ENCODE measurements at regions not wholly inside any gene's neighbourhood (a gene's known extent, or its start where the extent isn't known, plus 50 kb on each side); places are given as distances from the start of the nearest gene placed in this dataset.

DNA sequence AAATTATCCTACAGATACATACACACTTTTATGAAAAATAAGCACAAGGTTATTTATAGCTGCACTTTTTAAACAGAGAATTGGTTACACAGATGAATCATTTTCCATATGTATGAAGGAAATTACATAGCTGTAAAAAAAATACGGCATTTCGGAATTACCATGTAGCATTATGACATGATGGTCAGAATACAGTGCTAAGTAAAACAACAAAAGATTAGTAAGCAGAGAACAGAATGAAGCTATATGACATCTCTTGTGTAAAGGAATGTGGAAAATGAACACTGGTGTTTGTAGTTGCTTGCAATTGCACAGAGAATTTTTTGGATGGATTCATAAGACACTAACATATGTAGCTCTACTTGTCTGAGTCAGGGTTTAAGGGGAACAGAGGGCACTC lies 1222.0 kb upstream of the PRKX start:
- H3K36me3 Mint-ChIP-seq: no peaks in the 10 kb centered on the region
- H3K4me3 Mint-ChIP-seq: no peak overlapping the region
- no peak for DNase-seq
- peaks cover 2% of the 10 kb centered on the region for H3K9me3 Mint-ChIP-seq
- H3K27ac Mint-ChIP-seq: no peak overlapping the region
- no peaks in the 10 kb centered on the region for H3K27me3 Mint-ChIP-seq
- no peaks in the 10 kb centered on the region for H3K4me1 Mint-ChIP-seq

DNA sequence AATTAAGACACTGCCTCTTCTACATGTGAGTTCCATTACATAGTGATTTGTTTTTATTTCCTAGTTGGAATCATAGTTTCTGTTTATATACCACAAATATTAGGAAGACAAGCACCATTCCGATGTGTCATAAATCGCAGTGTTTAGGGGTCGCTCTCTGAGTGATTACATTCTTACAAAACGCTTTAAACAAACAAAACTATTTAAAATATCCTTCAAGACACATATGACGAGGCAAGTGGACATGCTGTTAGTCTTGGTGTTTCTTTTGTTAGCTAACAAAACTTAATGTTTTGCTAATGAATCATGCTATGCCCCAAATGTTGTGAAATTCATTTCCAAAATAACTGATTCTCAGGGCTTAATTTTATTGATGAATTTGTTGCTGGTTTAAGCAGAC lies 1219.3 kb upstream of the PRKX start:
- no peaks in the 10 kb centered on the region for H3K4me1 Mint-ChIP-seq
- H3K9me3 Mint-ChIP-seq: peaks cover 2% of the 10 kb centered on the region
- no peak overlapping the region for H3K27ac Mint-ChIP-seq
- no peak overlapping the region for H3K4me3 Mint-ChIP-seq
- H3K36me3 Mint-ChIP-seq: no peaks in the 10 kb centered on the region
- DNase-seq: no peak
- H3K27me3 Mint-ChIP-seq: no peaks in the 10 kb centered on the region

DNA sequence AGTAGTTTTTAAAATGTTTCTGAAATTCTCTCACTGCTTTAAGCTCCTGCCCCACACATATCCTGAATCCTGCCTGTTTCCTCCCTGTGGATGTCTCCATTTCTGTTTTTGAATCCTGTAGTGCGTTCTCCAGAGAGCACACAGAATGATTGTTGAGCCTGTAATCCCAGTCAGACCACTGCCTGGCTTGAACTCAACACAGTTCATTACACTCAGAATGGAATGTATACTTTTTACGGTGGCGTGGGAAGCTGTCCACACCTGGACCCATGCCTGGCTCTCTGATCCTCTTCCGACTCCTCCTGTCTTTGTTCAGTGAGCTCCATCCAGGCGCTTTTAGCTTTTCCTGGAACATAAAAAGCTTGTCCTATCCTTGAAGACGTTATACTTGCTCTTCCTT lies 1217.0 kb upstream of the PRKX start:
- no peaks in the 10 kb centered on the region for H3K27me3 Mint-ChIP-seq
- no peak overlapping the region for H3K4me3 Mint-ChIP-seq
- no peak overlapping the region for H3K27ac Mint-ChIP-seq
- H3K4me1 Mint-ChIP-seq: no peaks in the 10 kb centered on the region
- no peaks in the 10 kb centered on the region for H3K36me3 Mint-ChIP-seq
- no peaks in the 10 kb centered on the region for H3K9me3 Mint-ChIP-seq
- no peak for DNase-seq

DNA sequence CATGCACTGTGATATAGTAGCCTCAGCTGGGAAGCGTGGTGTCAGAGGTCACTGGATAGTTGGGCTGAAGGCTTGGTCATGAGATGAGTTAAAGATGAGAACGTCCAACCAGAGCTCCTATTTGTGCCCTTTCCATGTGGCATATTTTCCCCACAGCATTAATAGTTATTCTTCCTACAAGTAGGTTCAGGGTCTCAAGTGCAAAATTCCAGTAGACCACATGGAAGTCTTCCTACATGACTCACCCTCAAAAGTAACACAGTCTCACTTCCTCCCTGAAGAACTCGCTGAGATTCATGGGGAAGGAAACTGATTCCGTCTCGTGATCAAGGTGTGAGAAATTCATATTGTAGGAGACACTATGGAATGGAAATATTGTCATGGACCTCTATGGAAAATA lies 1212.5 kb upstream of the PRKX start:
- H3K27me3 Mint-ChIP-seq: no peaks in the 10 kb centered on the region
- no peaks in the 10 kb centered on the region for H3K9me3 Mint-ChIP-seq
- no peak overlapping the region for H3K4me3 Mint-ChIP-seq
- DNase-seq: no peak
- no peaks in the 10 kb centered on the region for H3K4me1 Mint-ChIP-seq
- no peaks in the 10 kb centered on the region for H3K36me3 Mint-ChIP-seq
- no peak overlapping the region for H3K27ac Mint-ChIP-seq

- no peak for DNase-seq
- Mint-ChIP-seq H3K27me3 (no peaks in the 10 kb centered on the region), H3K9me3 (no peaks in the 10 kb centered on the region), H3K4me1 (no peaks in the 10 kb centered on the region), H3K36me3 (no peaks in the 10 kb centered on the region), H3K4me3 (no peak overlapping the region), H3K27ac (peak overlapping the region; percentile 70)
Observed at GRCh38 chrX:4909348-4909747, 1195.9 kb upstream of the PRKX start.

- H3K4me3 Mint-ChIP-seq: no peak overlapping the region
- no peaks in the 10 kb centered on the region for H3K36me3 Mint-ChIP-seq
Observed at GRCh38 chrX:4905576-4905975, 1192.1 kb upstream of the PRKX start.

GRCh38 chrX:4881277-4881676 lies 1167.8 kb upstream of the PRKX start:
- no peak overlapping the region for H3K27ac Mint-ChIP-seq
- H3K9me3 Mint-ChIP-seq: no peaks in the 10 kb centered on the region
- DNase-seq: no peak
- no peaks in the 10 kb centered on the region for H3K36me3 Mint-ChIP-seq
- H3K27me3 Mint-ChIP-seq: no peaks in the 10 kb centered on the region
- no peaks in the 10 kb centered on the region for H3K4me1 Mint-ChIP-seq
- H3K4me3 Mint-ChIP-seq: no peak overlapping the region

More at GRCh38 chrX:4905576-4905975, 1192.1 kb upstream of the PRKX start:
- Mint-ChIP-seq H3K27me3 (no peaks in the 10 kb centered on the region), H3K4me1 (no peaks in the 10 kb centered on the region), H3K27ac (no peak overlapping the region), H3K9me3 (no peaks in the 10 kb centered on the region)
- no peak for DNase-seq

- H3K4me1 Mint-ChIP-seq: no peaks in the 10 kb centered on the region
- no peak for DNase-seq
- H3K27me3 Mint-ChIP-seq: no peaks in the 10 kb centered on the region
- no peak overlapping the region for H3K4me3 Mint-ChIP-seq
- H3K27ac Mint-ChIP-seq: no peak overlapping the region
- no peaks in the 10 kb centered on the region for H3K36me3 Mint-ChIP-seq
- no peaks in the 10 kb centered on the region for H3K9me3 Mint-ChIP-seq
Observed at GRCh38 chrX:4878640-4879039, 1165.2 kb upstream of the PRKX start.

GRCh38 chrX:4876268-4876667 lies 1162.8 kb upstream of the PRKX start:
- Mint-ChIP-seq H3K36me3 (no peaks in the 10 kb centered on the region), H3K4me1 (no peaks in the 10 kb centered on the region), H3K4me3 (no peak overlapping the region), H3K9me3 (no peaks in the 10 kb centered on the region), H3K27me3 (no peaks in the 10 kb centered on the region), H3K27ac (no peak overlapping the region)
- DNase-seq: no peak

DNA sequence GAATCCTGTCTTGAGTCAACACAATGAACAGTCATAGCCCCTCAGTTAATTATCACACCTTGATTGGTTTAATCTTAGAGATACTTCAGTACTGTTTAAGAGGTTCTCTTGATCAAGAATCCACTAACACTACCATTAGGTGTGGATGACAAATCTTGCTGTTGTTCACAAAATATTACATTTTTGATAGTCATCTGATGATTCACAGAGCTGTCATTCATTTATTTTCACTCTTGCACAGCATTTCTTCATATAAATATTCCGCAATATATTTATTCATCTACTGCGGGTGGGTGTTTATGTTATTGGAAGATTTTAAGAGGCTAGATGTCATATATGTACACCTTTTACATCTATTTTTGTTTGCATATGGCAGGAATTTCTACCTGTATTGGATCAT lies 1138.1 kb upstream of the PRKX start:
- no peaks in the 10 kb centered on the region for H3K27me3 Mint-ChIP-seq
- H3K4me3 Mint-ChIP-seq: no peak overlapping the region
- no peak for DNase-seq
- no peaks in the 10 kb centered on the region for H3K9me3 Mint-ChIP-seq
- H3K27ac Mint-ChIP-seq: no peak overlapping the region
- H3K36me3 Mint-ChIP-seq: no peaks in the 10 kb centered on the region
- H3K4me1 Mint-ChIP-seq: no peaks in the 10 kb centered on the region

GRCh38 chrX:4850312-4850711 lies 1136.9 kb upstream of the PRKX start:
- H3K4me1 Mint-ChIP-seq: no peaks in the 10 kb centered on the region
- DNase-seq: no peak
- H3K36me3 Mint-ChIP-seq: no peaks in the 10 kb centered on the region
- no peak overlapping the region for H3K27ac Mint-ChIP-seq
- no peaks in the 10 kb centered on the region for H3K27me3 Mint-ChIP-seq
- H3K9me3 Mint-ChIP-seq: no peaks in the 10 kb centered on the region
- H3K4me3 Mint-ChIP-seq: no peak overlapping the region

DNA sequence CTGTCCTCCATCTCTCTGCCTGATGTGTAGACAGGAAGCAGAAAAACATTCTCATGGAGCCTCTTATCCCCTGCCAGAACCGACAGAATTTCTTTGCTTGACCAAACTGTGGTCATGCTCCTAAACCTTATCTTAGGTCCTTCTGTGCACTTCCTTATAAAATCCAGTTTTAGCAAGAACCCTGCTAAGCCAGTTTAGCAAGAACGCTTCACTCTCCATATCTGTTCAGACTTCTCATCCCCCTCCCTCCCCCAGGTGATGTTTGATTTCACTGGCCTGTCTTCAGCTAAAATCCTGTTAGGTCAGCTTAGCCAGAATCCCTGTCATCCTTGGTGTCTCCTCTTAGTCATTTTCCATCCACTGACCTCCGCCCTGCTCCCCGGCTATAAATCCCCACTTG lies 1130.9 kb upstream of the PRKX start:
- no peak for DNase-seq
- no peak overlapping the region for H3K4me3 Mint-ChIP-seq
- no peak overlapping the region for H3K27ac Mint-ChIP-seq
- no peaks in the 10 kb centered on the region for H3K36me3 Mint-ChIP-seq
- no peaks in the 10 kb centered on the region for H3K27me3 Mint-ChIP-seq
- H3K4me1 Mint-ChIP-seq: no peaks in the 10 kb centered on the region
- peaks cover 5% of the 10 kb centered on the region for H3K9me3 Mint-ChIP-seq

DNA sequence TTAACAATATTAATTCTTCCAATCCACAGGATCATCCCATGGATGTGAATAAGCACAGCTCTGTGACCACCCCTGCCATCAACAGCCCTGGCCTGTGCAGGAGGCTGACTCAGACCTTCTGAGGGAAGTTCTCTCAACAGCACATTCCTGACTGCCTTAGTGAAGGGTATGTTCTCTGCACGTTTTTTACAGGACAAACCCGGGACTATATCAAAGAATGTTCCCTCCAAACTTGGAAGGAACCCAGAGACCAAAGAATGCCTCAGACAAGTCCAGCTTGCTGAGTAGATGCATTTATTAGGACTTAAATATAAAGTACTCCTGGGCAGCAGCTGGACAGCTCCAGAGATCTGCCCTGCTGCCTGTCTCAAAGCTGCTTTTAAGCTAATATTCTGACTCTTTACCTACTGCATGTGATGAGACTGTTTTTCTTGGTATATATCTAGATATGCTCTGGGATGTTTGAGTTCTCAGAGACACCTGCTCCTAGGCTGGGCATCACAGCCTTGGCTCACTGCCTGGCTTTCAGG lies 1127.8 kb upstream of the PRKX start:
- peaks cover 5% of the 10 kb centered on the region for H3K9me3 Mint-ChIP-seq
- no peak overlapping the region for H3K4me3 Mint-ChIP-seq
- no peaks in the 10 kb centered on the region for H3K27me3 Mint-ChIP-seq
- H3K27ac Mint-ChIP-seq: no peak overlapping the region
- no peaks in the 10 kb centered on the region for H3K4me1 Mint-ChIP-seq
- no peaks in the 10 kb centered on the region for H3K36me3 Mint-ChIP-seq
- no peak for DNase-seq

DNA sequence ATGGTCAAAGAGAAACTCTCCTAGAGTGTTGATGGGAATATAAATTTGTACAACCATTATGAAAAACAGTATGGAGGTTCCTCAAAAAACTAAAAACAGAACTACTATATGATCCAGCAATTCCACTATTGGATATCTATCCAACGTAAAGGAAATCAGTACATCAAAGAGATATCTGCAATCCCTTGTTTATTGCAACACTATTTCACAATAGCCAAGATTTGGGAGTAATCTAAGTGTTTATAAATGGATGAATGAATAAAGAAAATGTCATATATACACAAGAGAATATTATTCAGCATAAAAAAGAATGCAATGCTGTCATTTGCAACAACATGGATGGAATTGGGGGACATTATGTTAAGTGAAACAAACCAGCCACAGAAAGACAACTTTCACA lies 1118.1 kb upstream of the PRKX start:
- Mint-ChIP-seq H3K4me1 (no peaks in the 10 kb centered on the region), H3K27ac (no peak overlapping the region), H3K9me3 (no peaks in the 10 kb centered on the region), H3K4me3 (no peak overlapping the region), H3K36me3 (no peaks in the 10 kb centered on the region), H3K27me3 (no peaks in the 10 kb centered on the region)
- DNase-seq: no peak

GRCh38 chrX:4830880-4831557 lies 1117.6 kb upstream of the PRKX start:
- no peak overlapping the region for H3K27ac Mint-ChIP-seq

DNA sequence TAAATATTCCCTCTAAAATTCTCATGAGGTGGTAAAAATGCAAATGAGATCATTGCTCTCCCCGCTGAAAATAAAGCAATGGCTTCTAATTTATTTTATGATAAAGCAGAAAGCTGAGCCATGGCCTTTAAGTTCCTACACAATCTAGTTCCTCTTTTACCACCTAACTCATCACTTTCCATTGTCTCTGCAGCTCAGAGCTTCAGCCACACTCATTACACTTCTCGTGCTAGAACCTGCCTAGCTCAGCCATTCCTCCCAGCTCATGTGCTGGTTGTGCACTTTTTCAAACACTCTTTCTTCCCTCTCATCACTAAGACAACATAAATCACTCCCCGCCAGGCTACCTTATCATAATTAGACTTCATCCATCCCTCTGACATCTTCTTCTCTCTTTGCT lies 1112.1 kb upstream of the PRKX start:
- H3K27me3 Mint-ChIP-seq: no peaks in the 10 kb centered on the region

More at GRCh38 chrX:4830880-4831557, 1117.6 kb upstream of the PRKX start:
- H3K9me3 Mint-ChIP-seq: no peaks in the 10 kb centered on the region
- H3K4me1 Mint-ChIP-seq: no peaks in the 10 kb centered on the region
- no peaks in the 10 kb centered on the region for H3K27me3 Mint-ChIP-seq
- H3K4me3 Mint-ChIP-seq: no peak overlapping the region
- no peak for DNase-seq
- no peaks in the 10 kb centered on the region for H3K36me3 Mint-ChIP-seq

More for the DNA sequence above, 1112.1 kb upstream of the PRKX start:
- no peaks in the 10 kb centered on the region for H3K4me1 Mint-ChIP-seq
- H3K36me3 Mint-ChIP-seq: no peaks in the 10 kb centered on the region
- H3K9me3 Mint-ChIP-seq: peaks cover 1% of the 10 kb centered on the region
- H3K4me3 Mint-ChIP-seq: no peak overlapping the region
- H3K27ac Mint-ChIP-seq: no peak overlapping the region
- DNase-seq: no peak
